ENCODE measurements at regions not wholly inside any gene's neighbourhood (a gene's known extent, or its start where the extent isn't known, plus 50 kb on each side); places are given as distances from the start of the nearest gene placed in this dataset.

GRCh38 chr14:97724265-97724731 lies 927.1 kb downstream of the VRK1 start:
- no peak for DNase-seq (ENCODE audit: low read depth)

GRCh38 chr14:97726676-97727075 lies 929.5 kb downstream of the VRK1 start:
- no peak for DNase-seq (ENCODE audit: low read depth)

GRCh38 chr14:97730706-97731105 lies 933.5 kb downstream of the VRK1 start:
- no peak for DNase-seq (ENCODE audit: low read depth)

GRCh38 chr14:97731800-97732199 lies 934.6 kb downstream of the VRK1 start:
- no peak for DNase-seq (ENCODE audit: low read depth)

- no peak for DNase-seq (ENCODE audit: low read depth)
Observed at GRCh38 chr14:97747316-97747715, 950.1 kb downstream of the VRK1 start.

- no peak for DNase-seq (ENCODE audit: low read depth)
Observed at GRCh38 chr14:97748616-97749015, 951.4 kb downstream of the VRK1 start.

GRCh38 chr14:97757491-97757890 lies 960.3 kb downstream of the VRK1 start:
- no peak for DNase-seq (ENCODE audit: low read depth)

- DNase-seq (ENCODE audit: low read depth), result no peak
Observed at GRCh38 chr14:97760050-97760449, 962.9 kb downstream of the VRK1 start.

- no peak for DNase-seq (ENCODE audit: low read depth)
Observed at GRCh38 chr14:97762386-97762785, 965.2 kb downstream of the VRK1 start.

- no peak for DNase-seq (ENCODE audit: low read depth)
Observed at GRCh38 chr14:97771340-97772045, 974.3 kb downstream of the VRK1 start.

- no peak for DNase-seq (ENCODE audit: low read depth)
Observed at GRCh38 chr14:97773598-97773997, 976.4 kb downstream of the VRK1 start.

- DNase-seq (ENCODE audit: low read depth), result no peak
Observed at GRCh38 chr14:97776890-97777558, 979.8 kb downstream of the VRK1 start.

GRCh38 chr14:97777622-97778355 lies 980.6 kb downstream of the VRK1 start:
- no peak for DNase-seq (ENCODE audit: low read depth)

- no peak for DNase-seq (ENCODE audit: low read depth)
Observed at GRCh38 chr14:97779140-97779539, 982.0 kb downstream of the VRK1 start.

GRCh38 chr14:97780804-97781203 lies 983.6 kb downstream of the VRK1 start:
- DNase-seq (ENCODE audit: low read depth), result no peak

- DNase-seq (ENCODE audit: low read depth), result no peak
Observed at GRCh38 chr14:97781961-97782360, 984.8 kb downstream of the VRK1 start.

GRCh38 chr14:97782871-97783414 lies 985.8 kb downstream of the VRK1 start:
- DNase-seq (ENCODE audit: low read depth), result no peak

GRCh38 chr14:97785495-97785894 lies 988.3 kb downstream of the VRK1 start:
- no peak for DNase-seq (ENCODE audit: low read depth)

- DNase-seq (ENCODE audit: low read depth), result no peak
Observed at GRCh38 chr14:97788364-97788763, 991.2 kb downstream of the VRK1 start.

GRCh38 chr14:97788846-97789526 lies 991.8 kb downstream of the VRK1 start:
- DNase-seq (ENCODE audit: low read depth), result no peak

GRCh38 chr14:97791072-97791471 lies 993.9 kb downstream of the VRK1 start:
- DNase-seq (ENCODE audit: low read depth), result no peak

- DNase-seq (ENCODE audit: low read depth), result no peak
Observed at GRCh38 chr14:97791906-97792305, 994.7 kb downstream of the VRK1 start.

All from non-pigmented ciliary epithelial cell (primary cell).